Ishikawa (cell line): ENCODE measurements at regions not wholly inside any gene's neighbourhood (a gene's known extent, or its start where the extent isn't known, plus 50 kb on each side); places are given as distances from the start of the nearest gene placed in this dataset.

Experiments
- CEBPB ChIP-seq: IDR thresholded peaks from 2 replicates; pipeline ENCODE4 v1.6.1; 2012
- CREB1 ChIP-seq: IDR thresholded peaks from 2 replicates; pipeline ENCODE4 v1.6.1; 2012; ENCODE audit warnings: low read depth
- EGR1 ChIP-seq: IDR thresholded peaks from 2 replicates; pipeline ENCODE4 v1.6.1; 2012
- EP300 ChIP-seq: IDR thresholded peaks from 2 replicates; pipeline ENCODE4 v1.6.1; 2012; ENCODE audit warnings: borderline replicate concordance
- FOXM1 ChIP-seq: IDR thresholded peaks from 2 replicates; pipeline ENCODE4 v1.6.1; 2012; ENCODE audit warnings: low read depth, borderline replicate concordance
- MAX ChIP-seq: IDR thresholded peaks from 2 replicates; pipeline ENCODE4 v1.6.1; 2012
- NFIC ChIP-seq: IDR thresholded peaks from 2 replicates; pipeline ENCODE4 v1.6.1; 2012
- RAD21 ChIP-seq: IDR thresholded peaks from 2 replicates; pipeline ENCODE4 v1.6.1; 2012; ENCODE audit warnings: low read depth
- REST ChIP-seq: IDR thresholded peaks from 2 replicates; pipeline ENCODE4 v1.6.1; 2012; ENCODE audit warnings: low read depth, mild to moderate bottlenecking
- TAF1 ChIP-seq: IDR thresholded peaks from 2 replicates; pipeline ENCODE4 v1.6.1; 2012; ENCODE audit warnings: low read depth, mild to moderate bottlenecking
- TCF12 ChIP-seq: IDR thresholded peaks from 2 replicates; pipeline ENCODE4 v1.6.1; 2012; ENCODE audit warnings: low read depth
- TEAD4 ChIP-seq: IDR thresholded peaks from 2 replicates; pipeline ENCODE4 v1.6.1; 2012
- USF1 ChIP-seq: IDR thresholded peaks from 2 replicates; pipeline ENCODE4 v1.6.1; 2012
- YY1 ChIP-seq: IDR thresholded peaks from 2 replicates; pipeline ENCODE4 v1.6.1; 2012; ENCODE audit warnings: low read depth
- ZBTB7A ChIP-seq: IDR thresholded peaks from 2 replicates; pipeline ENCODE4 v1.6.1; 2012; ENCODE audit warnings: low read depth

- TF ChIP-seq TEAD4 (no peak), FOXM1 (no peak), MAX (no peak), RAD21 (no peak), CEBPB (no peak), REST (no peak), USF1 (no peak), TAF1 (no peak), CREB1 (no peak), ZBTB7A (no peak), EGR1 (no peak), YY1 (no peak), TCF12 (no peak)
These were observed 1782.4 kb upstream of the PCDH10 start for GRCh38 chr4:131366714-131367113.

- no peak for TF ChIP-seq EGR1
- TF ChIP-seq CEBPB, result no peak
- TF ChIP-seq CREB1, result no peak
- TF ChIP-seq USF1, result no peak
- no peak for TF ChIP-seq YY1
- TF ChIP-seq EP300, result no peak
- TF ChIP-seq RAD21, result no peak
- TF ChIP-seq FOXM1, result no peak
- TF ChIP-seq TEAD4, result no peak
- TF ChIP-seq TCF12, result no peak
- no peak for TF ChIP-seq TAF1
- no peak for TF ChIP-seq REST
- TF ChIP-seq ZBTB7A, result no peak
- TF ChIP-seq MAX, result no peak
- TF ChIP-seq NFIC, result no peak
These were observed 1781.7 kb upstream of the PCDH10 start for GRCh38 chr4:131367441-131367840.

- TF ChIP-seq USF1, result 0 out of 2 replicates have a peak, but pooled peaks have one; percentile 3
- no peak for TF ChIP-seq RAD21
- TF ChIP-seq NFIC, result peak; percentile 86
These were observed 1778.2 kb upstream of the PCDH10 start for GRCh38 chr4:131370846-131371245.

GRCh38 chr4:131381055-131381454, 1768.0 kb upstream of the PCDH10 start:
- TF ChIP-seq USF1 (no peak), EP300 (no peak), TAF1 (no peak), CREB1 (no peak), MAX (no peak), REST (no peak), TEAD4 (no peak), ZBTB7A (no peak), RAD21 (no peak), FOXM1 (no peak), EGR1 (no peak), YY1 (no peak), NFIC (no peak), CEBPB (no peak), TCF12 (no peak)
